Upper lobe of left lung (tissue), 4 donors: ENCODE measurements at regions not wholly inside any gene's neighbourhood (a gene's known extent, or its start where the extent isn't known, plus 50 kb on each side); places are given as distances from the start of the nearest gene placed in this dataset.

Source experiments
- EP300 ChIP-seq, 4 donors: sonication (generic); formaldehyde crosslinking; IDR thresholded peaks; one replicate each; pipeline ENCODE4 v1.5.1; 2017; ENCODE audit warnings: antibody characterized with exemption in 4 of 4, control low read depth in 2 of 4
- POLR2AphosphoS5 ChIP-seq, 2 donors: sonication (generic); formaldehyde crosslinking; IDR thresholded peaks; one replicate each; pipeline ENCODE4 v1.5.1; 2017; ENCODE audit warnings: antibody characterized with exemption in 2 of 2
- TF ChIP-seq, protein P1 (sequence below), 6 experiments: fragments of 450-650 bp in 4 of 6; fragments of 200-600 bp in 2 of 6; sonication (generic) in 2 of 6; IDR thresholded peaks; one replicate each; pipeline ENCODE4 v1.5.1; 2016 to 2019; ENCODE audit warnings: antibody characterized with exemption in 6 of 6

DNA sequence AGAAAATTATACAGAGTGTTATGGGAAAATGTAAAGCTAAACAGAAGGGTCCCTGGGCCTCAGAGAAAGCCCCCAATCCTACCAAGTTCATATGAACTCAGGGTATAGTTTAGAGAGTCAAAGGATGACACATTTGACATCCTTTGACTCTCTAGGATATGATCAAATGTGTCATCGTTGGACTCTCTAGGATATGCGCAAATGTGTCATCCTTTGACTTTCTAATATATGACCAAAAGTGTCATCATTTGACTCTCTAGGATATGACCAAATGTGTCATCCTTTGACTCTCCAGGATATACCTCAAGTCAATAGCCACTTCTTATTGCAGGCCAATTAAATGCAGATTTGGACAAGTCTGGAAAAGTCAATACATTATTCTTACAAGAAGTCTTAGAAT lies 204.8 kb upstream of the IGF1 start:
- TF ChIP-seq, protein P1, sequence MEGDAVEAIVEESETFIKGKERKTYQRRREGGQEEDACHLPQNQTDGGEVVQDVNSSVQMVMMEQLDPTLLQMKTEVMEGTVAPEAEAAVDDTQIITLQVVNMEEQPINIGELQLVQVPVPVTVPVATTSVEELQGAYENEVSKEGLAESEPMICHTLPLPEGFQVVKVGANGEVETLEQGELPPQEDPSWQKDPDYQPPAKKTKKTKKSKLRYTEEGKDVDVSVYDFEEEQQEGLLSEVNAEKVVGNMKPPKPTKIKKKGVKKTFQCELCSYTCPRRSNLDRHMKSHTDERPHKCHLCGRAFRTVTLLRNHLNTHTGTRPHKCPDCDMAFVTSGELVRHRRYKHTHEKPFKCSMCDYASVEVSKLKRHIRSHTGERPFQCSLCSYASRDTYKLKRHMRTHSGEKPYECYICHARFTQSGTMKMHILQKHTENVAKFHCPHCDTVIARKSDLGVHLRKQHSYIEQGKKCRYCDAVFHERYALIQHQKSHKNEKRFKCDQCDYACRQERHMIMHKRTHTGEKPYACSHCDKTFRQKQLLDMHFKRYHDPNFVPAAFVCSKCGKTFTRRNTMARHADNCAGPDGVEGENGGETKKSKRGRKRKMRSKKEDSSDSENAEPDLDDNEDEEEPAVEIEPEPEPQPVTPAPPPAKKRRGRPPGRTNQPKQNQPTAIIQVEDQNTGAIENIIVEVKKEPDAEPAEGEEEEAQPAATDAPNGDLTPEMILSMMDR (IDR thresholded peaks at IDR 0.05), result no peak
- TF ChIP-seq POLR2AphosphoS5 (IDR thresholded peaks at IDR 0.05), result no peak
- no peak for TF ChIP-seq EP300 (IDR thresholded peaks at IDR 0.05)
